DMS79 (cell line): ENCODE measurements at regions not wholly inside any gene's neighbourhood (a gene's known extent, or its start where the extent isn't known, plus 50 kb on each side); places are given as distances from the start of the nearest gene placed in this dataset.
"Not testable (repeated sequence)": the region's sequence is repeated elsewhere in the genome, so short reads cannot be mapped to it uniquely, and the experiment has no call there.

Experiments used
- DNase-seq: peaks from one replicate; lab custom pipeline; 2025; lab: John Stamatoyannopoulos, UW

DNA sequence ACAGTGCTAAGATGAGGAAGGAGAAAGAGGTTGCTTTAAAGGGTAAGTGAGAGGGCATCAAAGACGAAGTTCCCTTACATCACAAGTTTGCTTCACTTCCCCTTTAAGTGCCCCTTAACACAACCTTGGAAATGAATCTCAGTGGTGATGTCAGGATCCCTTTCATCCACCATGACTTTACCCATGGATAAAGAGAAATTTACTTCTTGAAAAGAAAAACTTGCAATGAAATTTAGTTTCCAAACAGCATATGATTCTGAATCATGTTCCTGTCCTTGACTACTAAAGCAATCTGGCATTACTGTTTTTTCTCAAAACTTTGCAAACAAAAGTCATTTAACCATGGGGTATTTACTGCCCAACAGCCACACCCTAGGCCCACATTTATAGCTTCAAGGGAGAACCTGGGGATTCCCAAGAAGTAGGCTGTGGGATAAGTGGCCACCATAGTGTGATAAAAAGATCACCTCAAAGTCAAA, 135.9 kb downstream of the ITGB8 start:
- no peak for DNase-seq

DNA sequence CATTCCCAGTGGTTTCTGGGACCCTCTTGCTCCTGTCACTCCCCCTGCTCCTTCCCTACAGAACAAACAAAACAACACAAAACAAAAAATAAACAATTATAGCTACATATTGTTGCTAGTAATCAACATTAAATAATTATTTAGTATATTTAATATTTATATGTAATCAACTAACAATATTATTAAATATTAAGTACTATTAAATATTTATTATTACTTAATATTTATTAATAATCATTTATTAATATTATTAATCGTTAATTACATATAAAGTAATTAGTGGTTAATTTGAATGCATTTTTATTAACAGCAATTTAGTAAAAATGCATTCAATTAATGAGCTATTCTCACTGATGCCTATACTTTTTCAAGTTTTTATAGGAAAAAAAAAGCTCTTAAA, 139.4 kb downstream of the ITGB8 start:
- no peak for DNase-seq

GRCh38 chr7:20470726-20471125, 140.0 kb downstream of the ITGB8 start:
- no peak for DNase-seq

DNA sequence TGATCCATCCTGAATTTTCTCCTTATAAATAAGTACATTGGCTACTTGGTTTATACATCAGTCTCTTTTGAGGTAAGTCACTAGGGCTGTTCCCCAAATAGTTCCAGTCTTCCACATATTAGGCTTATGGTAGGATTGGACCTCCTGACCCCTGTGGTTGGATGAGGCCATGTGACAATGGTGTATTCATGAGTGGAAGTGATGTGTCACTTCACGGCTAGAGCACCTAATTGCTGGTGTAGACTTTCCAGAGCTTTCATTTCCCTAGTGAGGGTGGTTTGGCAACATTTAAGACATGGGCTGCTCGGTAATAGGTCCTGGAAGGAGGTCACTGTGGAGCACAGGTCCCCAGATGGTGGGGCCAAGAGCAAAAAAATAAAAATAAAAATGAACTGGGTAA, 141.2 kb upstream of the ABCB5 start:
- no peak for DNase-seq

GRCh38 chr7:20475756-20476155, 139.7 kb upstream of the ABCB5 start:
- no peak for DNase-seq

DNA sequence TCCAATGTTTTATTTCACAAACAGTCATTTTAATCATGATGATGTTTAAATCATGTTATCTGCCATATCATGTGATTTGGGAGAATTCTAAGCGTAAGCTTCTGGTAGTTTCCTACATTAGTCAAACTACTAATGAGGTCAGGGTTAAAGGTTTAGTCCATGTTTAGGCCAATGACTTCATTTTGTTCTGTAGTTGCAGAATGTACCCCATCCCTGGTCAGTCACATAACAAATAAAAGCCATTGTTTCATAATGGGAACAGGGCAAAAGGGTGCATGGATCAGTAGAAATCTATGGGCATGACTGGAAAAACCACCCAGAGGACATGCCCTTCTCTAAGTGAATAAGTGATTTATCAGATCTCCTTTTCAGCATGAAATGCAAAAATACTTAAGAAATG, 138.4 kb upstream of the ABCB5 start:
- no peak for DNase-seq

DNA sequence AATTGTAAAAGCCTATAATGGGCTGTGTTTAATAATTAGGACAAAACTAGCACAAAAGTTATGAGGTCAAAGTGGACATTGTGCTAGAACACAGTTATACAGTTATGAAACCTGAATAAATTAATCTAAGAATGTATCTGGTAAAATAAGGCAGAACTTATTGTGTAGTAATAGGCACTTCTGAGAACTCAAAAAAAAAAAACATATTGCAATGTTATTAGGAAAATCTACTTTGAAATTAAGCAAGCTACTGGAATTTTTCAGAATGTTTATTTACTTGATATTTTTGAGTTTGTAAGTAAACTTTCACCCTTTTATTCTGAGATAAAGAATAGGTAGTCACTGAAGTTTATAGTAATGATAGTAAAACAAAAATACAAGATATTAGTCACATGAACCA, 135.8 kb upstream of the ABCB5 start:
- no peak for DNase-seq

GRCh38 chr7:20482071-20482470, 133.4 kb upstream of the ABCB5 start:
- no peak for DNase-seq

DNA sequence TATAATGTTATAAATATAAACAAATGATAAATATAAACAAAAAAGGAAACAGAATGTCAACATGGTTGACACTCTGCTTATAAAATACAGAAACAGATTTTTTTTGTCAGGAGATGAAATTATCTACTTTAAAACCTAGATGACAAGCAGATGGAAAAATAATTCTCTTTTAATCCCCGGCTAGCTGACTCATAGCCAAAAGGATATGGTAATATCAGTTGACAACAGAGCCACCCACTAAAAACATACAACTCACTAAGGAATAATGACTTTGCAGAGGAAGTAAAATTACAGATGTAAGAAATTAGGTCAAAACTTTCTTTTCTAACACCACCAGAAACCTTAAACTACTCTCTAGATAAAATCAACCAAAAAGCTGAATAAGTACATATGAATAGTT, 131.1 kb upstream of the ABCB5 start:
- DNase-seq: no peak

DNA sequence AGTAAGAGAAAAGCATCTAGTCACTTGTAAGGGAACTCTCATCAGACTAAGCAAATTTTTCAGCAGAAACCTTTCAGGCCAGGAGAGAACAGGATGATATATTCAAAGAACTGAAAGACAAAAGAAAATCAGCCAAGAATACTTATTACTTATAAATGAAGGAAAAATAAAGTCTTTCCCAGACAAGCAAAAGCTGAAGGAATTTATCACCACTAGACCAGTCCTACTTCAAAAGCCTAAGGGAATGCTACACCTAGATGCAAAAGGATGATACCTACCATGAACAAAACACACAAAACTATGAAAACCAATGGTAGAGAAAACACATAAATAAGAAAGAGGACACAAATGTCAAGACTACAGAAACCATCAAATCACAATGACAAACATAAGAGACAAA, 126.6 kb upstream of the ABCB5 start:
- no peak for DNase-seq

DNA sequence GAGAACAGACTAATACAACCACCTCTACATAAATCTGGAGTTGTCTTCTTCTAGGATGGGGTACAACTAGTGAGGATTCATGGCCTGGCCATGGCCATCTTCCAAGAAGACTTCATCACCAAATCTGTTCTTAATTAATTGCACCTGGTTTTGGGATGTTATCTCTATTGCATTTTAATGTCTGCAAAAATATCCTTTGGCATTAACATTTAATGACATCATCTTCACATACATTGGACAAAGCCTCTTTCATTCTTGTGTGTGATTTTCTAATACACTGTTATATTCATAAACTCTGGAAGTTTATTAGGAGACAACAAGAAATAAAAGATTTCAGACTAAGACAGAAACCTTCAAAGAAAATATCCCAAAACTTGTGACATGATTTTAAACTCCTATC, 124.2 kb upstream of the ABCB5 start:
- DNase-seq: no peak

DNA sequence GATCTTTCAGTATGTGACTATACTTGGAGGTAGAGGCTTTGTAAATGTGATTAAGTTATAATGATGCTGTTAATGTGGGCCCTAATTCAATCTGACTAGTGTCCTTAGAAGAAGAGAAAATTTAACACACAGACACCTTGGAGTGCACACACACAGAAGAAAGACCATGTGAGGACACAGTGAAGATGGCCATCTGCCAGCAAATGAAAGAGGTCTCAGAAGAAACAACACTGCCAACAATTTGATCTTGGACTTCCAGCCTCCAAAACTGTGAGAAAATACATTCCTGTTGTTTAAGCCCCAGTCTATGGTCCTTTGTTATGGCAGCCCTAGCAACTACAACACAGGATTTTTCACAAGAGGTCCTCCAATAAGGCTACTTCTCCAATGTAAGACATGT, 120.9 kb upstream of the ABCB5 start:
- no peak for DNase-seq

- not testable (repeated sequence) for DNase-seq
Measured at GRCh38 chr7:20501473-20501872, 114.0 kb upstream of the ABCB5 start.

DNA sequence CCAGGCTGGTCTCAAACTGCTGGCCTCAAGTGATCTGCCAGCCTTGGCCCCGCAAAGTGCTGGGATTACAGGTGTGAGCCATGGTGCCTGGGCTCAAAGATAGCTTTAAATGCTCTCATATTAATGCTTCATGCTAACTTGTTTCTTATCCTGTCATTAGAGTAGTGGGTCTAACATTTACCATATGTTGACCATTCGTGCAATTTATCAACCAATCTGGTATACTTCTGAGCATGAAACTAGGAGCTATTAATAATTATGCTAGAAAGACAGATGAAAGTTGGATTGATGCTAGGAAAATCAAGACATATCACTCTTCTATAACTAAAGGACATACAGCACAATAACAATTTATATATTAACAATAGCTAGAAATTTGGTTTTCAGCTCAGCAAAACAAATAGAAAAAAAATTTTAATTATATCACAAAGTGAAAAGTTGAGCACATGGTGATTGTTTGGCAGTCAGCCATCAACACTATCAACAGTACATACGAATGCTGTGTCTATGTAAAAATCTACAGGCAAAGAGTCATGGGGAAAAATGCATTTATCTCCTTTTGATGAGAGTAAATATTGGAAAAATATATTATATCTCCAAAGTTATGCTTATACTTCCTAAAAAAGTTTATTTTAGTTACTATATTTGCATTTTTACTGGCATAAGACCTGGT, 112.1 kb upstream of the ABCB5 start:
- no peak for DNase-seq

GRCh38 chr7:20504060-20504459, 111.4 kb upstream of the ABCB5 start:
- no peak for DNase-seq

GRCh38 chr7:20506175-20506574, 109.3 kb upstream of the ABCB5 start:
- no peak for DNase-seq

DNA sequence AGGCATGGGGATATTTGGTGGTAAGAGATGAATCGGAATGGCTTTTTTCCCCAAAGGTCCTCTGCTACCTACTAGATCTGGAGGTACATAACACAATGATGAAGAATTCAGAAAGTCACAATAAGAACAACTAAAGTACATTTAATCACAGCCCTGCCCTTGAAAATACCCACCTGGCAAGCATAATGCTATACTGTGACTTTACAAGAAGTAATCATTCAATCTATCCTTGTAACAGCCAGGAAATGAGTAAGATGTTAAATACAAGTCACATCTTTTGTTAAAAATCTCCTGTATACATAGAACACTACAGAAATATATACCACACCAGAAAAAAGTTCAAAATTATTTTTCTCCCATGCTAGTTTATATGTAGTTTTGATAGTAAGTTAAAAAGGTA, 108.3 kb upstream of the ABCB5 start:
- no peak for DNase-seq

DNA sequence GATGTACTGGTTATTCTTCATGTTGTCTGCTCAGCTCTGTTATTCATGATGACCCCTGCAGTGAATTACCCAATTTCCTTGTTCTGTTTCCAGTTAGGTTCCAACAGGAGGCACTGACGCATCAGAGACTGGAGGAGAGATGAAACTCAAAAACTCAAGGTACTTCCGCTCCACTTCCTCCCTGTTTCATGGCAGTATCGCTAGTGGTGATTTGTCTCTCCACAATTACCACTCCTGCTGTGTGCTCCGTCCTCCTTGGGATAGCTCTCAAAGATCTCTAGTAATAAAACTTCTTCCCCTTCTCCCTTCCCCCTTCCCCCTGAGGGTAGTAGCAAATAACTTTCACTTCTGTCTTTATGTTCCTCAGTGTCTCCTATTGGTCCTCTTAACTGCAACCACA, 107.4 kb upstream of the ABCB5 start:
- no peak for DNase-seq

DNA sequence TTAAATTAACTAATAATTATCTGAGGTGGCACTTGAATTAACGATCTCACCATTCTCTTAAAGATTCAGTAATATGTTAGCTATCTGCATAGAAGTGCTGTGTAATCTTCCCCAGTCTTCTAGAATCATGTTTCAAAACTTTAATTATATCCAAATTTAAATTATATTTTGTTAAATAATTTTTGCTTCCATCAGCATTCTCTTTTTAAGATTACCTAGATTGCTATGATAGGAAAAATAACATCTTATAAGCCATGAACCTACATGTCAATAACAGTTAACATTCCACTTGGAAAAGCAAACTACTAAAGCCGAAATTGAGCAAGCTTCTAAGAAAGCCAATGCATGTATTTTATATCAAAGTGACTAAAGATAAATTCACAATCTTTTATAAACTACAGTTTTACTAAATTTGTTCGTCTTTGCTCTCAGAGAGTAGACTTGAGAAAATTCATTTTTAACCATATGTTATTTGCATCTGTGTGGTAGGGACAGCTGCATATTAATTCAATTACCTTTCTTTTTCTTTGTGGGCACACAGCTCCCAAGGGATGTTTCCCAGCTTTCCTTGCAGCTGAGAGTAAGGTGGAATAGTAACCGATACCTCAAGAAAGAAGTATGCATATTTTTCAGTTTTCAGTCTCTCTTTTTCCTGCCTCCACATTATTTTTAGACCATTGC, 105.4 kb upstream of the ABCB5 start:
- no peak for DNase-seq

DNA sequence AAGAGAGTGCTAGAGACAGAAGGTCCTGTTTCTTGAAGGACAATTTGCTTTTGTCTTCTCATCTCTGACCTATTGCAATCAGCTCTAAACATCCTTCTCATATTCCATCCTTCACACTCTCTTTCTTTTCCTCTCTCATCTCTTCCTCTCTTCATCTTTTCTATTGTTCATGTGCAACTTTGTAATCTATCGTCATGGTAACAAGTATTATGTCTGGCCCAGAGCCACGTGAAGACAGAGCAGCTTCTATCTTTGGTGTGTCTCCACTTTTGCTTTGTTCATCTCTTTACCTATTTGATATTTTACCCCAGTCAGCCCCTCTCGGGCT, 104.9 kb upstream of the ABCB5 start:
- no peak for DNase-seq

DNA sequence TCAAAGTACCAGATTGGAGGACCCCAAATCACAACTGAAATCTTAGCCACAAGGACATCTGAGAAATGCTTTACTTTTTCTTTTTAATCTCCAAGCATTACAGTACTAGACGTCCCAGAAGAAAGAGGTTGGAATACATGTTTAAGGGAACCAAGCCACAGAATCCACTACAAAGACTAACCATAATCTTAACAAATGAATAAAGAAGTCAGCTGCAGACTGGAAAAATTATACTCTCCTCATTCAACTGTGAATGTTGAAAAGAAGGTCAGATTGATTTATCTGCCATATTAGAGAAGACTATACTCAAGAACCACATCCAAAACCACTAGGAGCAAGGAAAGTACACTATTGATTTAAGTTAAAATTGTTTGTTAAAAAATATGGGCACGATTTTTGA, 102.1 kb upstream of the ABCB5 start:
- DNase-seq: peak; percentile 28

GRCh38 chr7:20513897-20514296, 101.6 kb upstream of the ABCB5 start:
- no peak for DNase-seq

DNA sequence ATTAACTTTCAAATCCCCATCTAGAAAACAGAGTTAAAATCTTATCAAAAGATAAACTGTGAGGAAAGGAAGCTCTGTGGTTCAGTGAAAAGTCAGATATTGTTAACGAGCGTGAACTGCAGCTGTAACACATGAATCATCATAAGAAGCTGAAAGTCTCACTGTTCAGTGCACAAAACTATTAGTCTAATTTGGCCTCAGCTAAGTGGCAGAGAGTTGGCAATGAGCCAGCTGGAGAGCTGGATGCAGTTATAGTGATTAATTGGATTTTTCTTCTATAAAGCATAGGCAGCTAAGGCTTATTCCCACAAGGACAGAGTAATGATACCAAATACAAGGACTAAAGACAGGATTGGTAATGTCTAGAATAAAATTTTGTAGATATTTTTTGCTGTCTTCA, 101.1 kb upstream of the ABCB5 start:
- peak; percentile 92 for DNase-seq

- DNase-seq: no peak
Measured at GRCh38 chr7:20519645-20520044, 95.8 kb upstream of the ABCB5 start.
